ENCODE measurements at regions not wholly inside any gene's neighbourhood (a gene's known extent, or its start where the extent isn't known, plus 50 kb on each side); places are given as distances from the start of the nearest gene placed in this dataset.

DNA sequence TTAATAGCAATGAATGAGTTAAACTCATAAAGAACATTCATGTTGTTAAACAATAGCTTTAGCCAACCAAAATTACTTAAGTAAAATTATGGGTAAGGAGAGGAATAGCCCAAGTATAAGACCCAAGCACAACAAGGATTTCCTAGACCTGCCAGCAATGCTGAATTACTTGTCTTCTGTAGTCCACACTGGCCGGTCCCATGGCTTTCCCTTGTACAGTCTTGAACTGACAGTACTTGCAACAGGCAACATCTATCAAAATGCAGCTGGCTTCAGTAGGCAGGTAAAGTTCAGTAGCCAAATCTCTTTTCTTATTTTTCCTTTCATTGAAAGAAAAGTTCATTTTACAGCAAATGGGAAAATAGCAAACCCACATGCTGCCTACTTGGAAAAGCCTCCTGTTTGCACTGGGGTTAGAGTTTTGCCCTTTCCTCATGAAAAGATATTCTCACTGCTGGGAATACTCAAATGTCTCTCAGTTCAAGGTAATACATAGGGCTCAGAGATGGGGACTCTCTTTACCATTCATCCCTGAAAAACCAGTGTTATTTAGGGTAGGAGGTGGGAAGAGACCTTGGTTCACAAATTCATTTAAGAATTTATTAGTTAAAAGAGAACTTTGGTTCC, 222.8 kb downstream of the TTLL7 start:
- Histone ChIP-seq H3K36me3 (no peaks in the 10 kb centered on the region), H3K27me3 (no peaks in the 10 kb centered on the region), H3K4me3 (no peak overlapping the region), H3K27ac (no peak overlapping the region), H3K4me1 (no peaks in the 10 kb centered on the region), H3K9me3 (no peaks in the 10 kb centered on the region)
- TF ChIP-seq, protein P1, sequence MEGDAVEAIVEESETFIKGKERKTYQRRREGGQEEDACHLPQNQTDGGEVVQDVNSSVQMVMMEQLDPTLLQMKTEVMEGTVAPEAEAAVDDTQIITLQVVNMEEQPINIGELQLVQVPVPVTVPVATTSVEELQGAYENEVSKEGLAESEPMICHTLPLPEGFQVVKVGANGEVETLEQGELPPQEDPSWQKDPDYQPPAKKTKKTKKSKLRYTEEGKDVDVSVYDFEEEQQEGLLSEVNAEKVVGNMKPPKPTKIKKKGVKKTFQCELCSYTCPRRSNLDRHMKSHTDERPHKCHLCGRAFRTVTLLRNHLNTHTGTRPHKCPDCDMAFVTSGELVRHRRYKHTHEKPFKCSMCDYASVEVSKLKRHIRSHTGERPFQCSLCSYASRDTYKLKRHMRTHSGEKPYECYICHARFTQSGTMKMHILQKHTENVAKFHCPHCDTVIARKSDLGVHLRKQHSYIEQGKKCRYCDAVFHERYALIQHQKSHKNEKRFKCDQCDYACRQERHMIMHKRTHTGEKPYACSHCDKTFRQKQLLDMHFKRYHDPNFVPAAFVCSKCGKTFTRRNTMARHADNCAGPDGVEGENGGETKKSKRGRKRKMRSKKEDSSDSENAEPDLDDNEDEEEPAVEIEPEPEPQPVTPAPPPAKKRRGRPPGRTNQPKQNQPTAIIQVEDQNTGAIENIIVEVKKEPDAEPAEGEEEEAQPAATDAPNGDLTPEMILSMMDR (IDR thresholded peaks at IDR 0.05): no peak
- no peak for ATAC-seq
- intact Hi-C loops (cut with DNase I): no loop called here
- DNase-seq: no peak

DNA sequence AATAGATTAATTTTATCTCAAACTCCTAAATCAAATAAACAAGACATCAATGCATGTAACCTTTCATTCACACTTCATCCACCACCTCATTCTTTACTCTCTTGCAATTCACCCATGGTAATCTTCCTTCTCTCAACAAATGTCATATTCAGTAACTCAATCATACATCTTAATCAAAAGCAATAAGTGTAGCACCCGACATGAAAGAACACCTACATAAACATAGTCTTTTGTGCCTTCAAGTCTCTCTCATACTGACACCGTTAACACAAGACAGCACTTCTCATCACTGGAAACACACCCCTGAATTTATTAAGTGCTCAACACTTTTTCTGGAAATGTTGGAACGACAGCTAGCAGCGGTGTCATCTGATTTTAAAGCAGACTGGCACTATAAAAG, 225.9 kb downstream of the TTLL7 start:
- TF ChIP-seq, protein P1 (IDR thresholded peaks at IDR 0.05): no peak
- Histone ChIP-seq H3K4me3 (no peak overlapping the region), H3K9me3 (no peaks in the 10 kb centered on the region), H3K4me1 (no peaks in the 10 kb centered on the region), H3K36me3 (no peaks in the 10 kb centered on the region), H3K27ac (no peak overlapping the region), H3K27me3 (no peaks in the 10 kb centered on the region)
- intact Hi-C loops (cut with DNase I): no loop called here
- ATAC-seq (no peak), DNase-seq (no peak)

DNA sequence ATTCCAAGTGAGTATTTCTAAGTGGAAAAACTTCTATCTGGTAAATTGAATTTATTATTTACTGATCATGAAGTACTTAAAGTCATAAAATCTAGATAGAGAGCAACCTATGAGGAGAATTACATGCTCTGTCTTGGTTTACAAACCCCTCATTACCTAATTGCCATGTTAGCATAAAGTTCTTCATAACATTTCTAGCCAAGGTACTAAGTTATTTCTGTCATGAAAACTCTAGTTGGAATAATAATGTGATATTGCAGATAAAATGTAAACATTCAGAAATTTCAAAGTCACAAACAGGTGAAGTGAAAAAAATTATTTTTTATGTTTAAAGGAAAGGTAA, 228.6 kb downstream of the TTLL7 start:
- Histone ChIP-seq H3K27me3 (no peaks in the 10 kb centered on the region), H3K4me1 (no peaks in the 10 kb centered on the region), H3K27ac (no peak overlapping the region), H3K4me3 (no peak overlapping the region), H3K9me3 (no peaks in the 10 kb centered on the region), H3K36me3 (no peaks in the 10 kb centered on the region)
- TF ChIP-seq, protein P1 (IDR thresholded peaks at IDR 0.05): no peak
- DNase-seq (no peak), ATAC-seq (no peak)
- intact Hi-C loops (cut with DNase I): no loop called here

DNA sequence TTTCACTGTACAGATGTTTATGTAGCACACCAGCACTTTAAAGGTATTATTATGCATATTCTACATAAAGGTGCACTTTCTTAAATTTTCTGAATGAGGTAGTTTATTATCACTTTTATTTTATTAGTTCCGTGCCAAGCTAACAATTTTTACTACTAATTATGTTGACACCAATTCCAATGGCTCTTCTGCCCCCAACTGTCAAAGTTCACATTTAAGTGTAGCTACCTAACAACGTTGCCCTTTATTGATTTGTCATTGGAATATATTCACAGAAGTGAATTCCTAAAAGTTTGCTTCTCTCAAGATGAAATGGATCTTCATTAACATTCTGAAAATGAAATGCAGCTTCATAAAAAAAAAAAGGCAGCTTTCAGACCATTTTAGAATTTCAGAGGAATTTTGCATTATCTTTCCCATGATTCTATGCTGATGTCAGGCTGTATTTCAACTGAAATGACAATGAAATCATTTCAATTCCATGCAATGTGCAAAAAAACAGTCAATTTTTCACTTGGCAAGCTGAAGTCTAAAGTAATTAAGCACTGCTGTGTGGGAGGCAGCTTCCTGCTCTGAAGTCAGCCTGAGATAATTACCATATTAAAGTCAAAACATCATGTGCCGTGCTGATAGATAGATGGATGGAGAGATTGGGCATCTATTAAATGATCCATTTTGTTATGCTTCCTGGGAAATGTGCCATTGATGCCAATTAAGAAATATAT, 229.2 kb downstream of the TTLL7 start:
- TF ChIP-seq, protein P1 (IDR thresholded peaks at IDR 0.05): no peak
- no peak for ATAC-seq
- no peak overlapping the region for H3K4me3 ChIP-seq
- no peaks in the 10 kb centered on the region for H3K4me1 ChIP-seq
- no peak for DNase-seq
- no peak overlapping the region for H3K27ac ChIP-seq
- no peaks in the 10 kb centered on the region for H3K36me3 ChIP-seq
- H3K9me3 ChIP-seq: no peaks in the 10 kb centered on the region
- intact Hi-C loops (cut with DNase I): no loop called here
- no peaks in the 10 kb centered on the region for H3K27me3 ChIP-seq

DNA sequence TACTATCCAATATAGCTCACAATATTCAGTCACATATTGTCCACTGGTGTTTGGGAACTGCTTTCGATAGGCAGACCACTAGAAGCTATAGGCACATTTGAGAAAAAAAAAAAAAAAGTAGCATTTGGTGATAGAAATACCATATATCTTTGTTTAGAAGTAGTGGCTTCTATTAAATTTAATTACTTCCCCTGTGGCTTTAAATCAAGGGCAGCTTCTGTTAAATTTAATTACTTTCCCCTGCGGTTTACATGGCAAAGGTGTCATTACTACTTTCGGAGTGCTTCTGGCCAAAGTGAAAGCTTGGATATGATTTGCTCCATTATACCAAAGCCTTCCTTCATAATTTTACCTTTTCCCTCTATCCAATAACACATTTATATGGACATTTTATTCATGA, 229.9 kb downstream of the TTLL7 start:
- DNase-seq: no peak
- no peaks in the 10 kb centered on the region for H3K27me3 ChIP-seq
- no peaks in the 10 kb centered on the region for H3K9me3 ChIP-seq
- no peak overlapping the region for H3K27ac ChIP-seq
- no peak for ATAC-seq
- H3K4me3 ChIP-seq: no peak overlapping the region
- TF ChIP-seq, protein P1 (IDR thresholded peaks at IDR 0.05): no peak
- H3K36me3 ChIP-seq: no peaks in the 10 kb centered on the region
- H3K4me1 ChIP-seq: no peaks in the 10 kb centered on the region
- intact Hi-C loops (cut with DNase I): no loop called here

Measured in left lung (tissue), 4 donors.